Endodermal cell (in vitro differentiated cells): ENCODE measurements at regions not wholly inside any gene's neighbourhood (a gene's known extent, or its start where the extent isn't known, plus 50 kb on each side); places are given as distances from the start of the nearest gene placed in this dataset.

ENCODE experiments used
- DNase-seq: peaks from one replicate; pipeline ENCODE4 v3.0.0-alpha.2; 2017
- H3K27ac ChIP-seq: 2 replicates; pipeline ENCODE4 v1.5.1; 2013; ENCODE audit warnings: mild to moderate bottlenecking, low read depth, low read length, moderate library complexity
- H3K27me3 ChIP-seq: 2 replicates; pipeline ENCODE4 v1.6.1; 2013; ENCODE audit warnings: mild to moderate bottlenecking, low read length, moderate library complexity; ENCODE audit not compliant: insufficient read depth, control insufficient read depth, poor library complexity, severe bottlenecking
- H3K36me3 ChIP-seq: 2 replicates; pipeline ENCODE4 v1.7.0; 2013; ENCODE audit warnings: mild to moderate bottlenecking, low read length, moderate library complexity; ENCODE audit not compliant: control insufficient read depth, insufficient read depth
- H3K4me1 ChIP-seq: one replicate; pipeline ENCODE4 v1.7.0; 2013; ENCODE audit warnings: low read length; ENCODE audit not compliant: control insufficient read depth, insufficient read depth
- H3K4me3 ChIP-seq: 2 replicates; pipeline ENCODE4 v1.5.1; 2013; ENCODE audit warnings: mild to moderate bottlenecking, low read length, moderate library complexity
- H3K9ac ChIP-seq: 2 replicates; pipeline ENCODE4 v1.6.1; 2013; ENCODE audit warnings: mild to moderate bottlenecking, low read length, moderate library complexity; ENCODE audit not compliant: poor library complexity, severe bottlenecking; ENCODE audit errors: extremely low read depth
- H3K9me3 ChIP-seq: 2 replicates; pipeline ENCODE4 v1.6.1; 2013; ENCODE audit warnings: mild to moderate bottlenecking, low read length, moderate library complexity; ENCODE audit not compliant: control insufficient read depth
- H3K27ac Mint-ChIP-seq: 2 replicates; pipeline ENCODE4 v1.8.0; 2020; ENCODE audit warnings: mixed read lengths
- H3K27me3 Mint-ChIP-seq: 2 replicates; pipeline ENCODE4 v1.8.0; 2021; ENCODE audit warnings: mild to moderate bottlenecking, mixed read lengths; ENCODE audit not compliant: insufficient read depth
- H3K36me3 Mint-ChIP-seq: 2 replicates; pipeline ENCODE4 v1.8.0; 2020; ENCODE audit warnings: low read depth, mixed read lengths
- H3K4me1 Mint-ChIP-seq: 2 replicates; pipeline ENCODE4 v1.8.0; 2020; ENCODE audit warnings: mixed read lengths
- H3K4me3 Mint-ChIP-seq: 2 replicates; pipeline ENCODE4 v1.8.0; 2020; ENCODE audit warnings: mild to moderate bottlenecking, moderate library complexity, mixed read lengths
- H3K9me3 Mint-ChIP-seq: 2 replicates; pipeline ENCODE4 v1.8.0; 2020; ENCODE audit warnings: mild to moderate bottlenecking, mixed read lengths
- CTCF ChIP-seq: fragments of 200-600 bp; sonication (generic); conservative IDR thresholded peaks from 2 replicates; pipeline ENCODE4 v1.5.0; 2021; ENCODE audit warnings: antibody characterized with exemption, mild to moderate bottlenecking
- WGBS, 2 experiments: methylation state at CpG; one replicate each; pipeline versions ENCODE4 v1.1.5 to v1.1.7; 2013; ENCODE audit warnings: missing lambda C conversion rate in 2 of 2, mixed read lengths in 1 of 2; ENCODE audit not compliant: insufficient coverage in 1 of 2, insufficient read length in 1 of 2; 5-methylcytosine and 5-hydroxymethylcytosine counted together

- Mint-ChIP-seq H3K4me3 (no peak overlapping the region), H3K27ac (no peak overlapping the region), H3K4me1 (no peaks in the 10 kb centered on the region), H3K9me3 (no peaks in the 10 kb centered on the region), H3K27me3 (no peaks in the 10 kb centered on the region), H3K36me3 (no peaks in the 10 kb centered on the region)
- no peaks in the 10 kb centered on the region for H3K27me3 ChIP-seq
- TF ChIP-seq CTCF = no peak
- H3K9ac ChIP-seq = no peak overlapping the region
- no peak for DNase-seq
- no peaks in the 10 kb centered on the region for H3K4me1 ChIP-seq
- H3K9me3 ChIP-seq = no peaks in the 10 kb centered on the region
- H3K27ac ChIP-seq = no peak overlapping the region
- 79 to 86% methylated on average over 2 to 7 of the region's 7 CpGs for WGBS, 2 experiments
- H3K4me3 ChIP-seq = no peak overlapping the region
- no peaks in the 10 kb centered on the region for H3K36me3 ChIP-seq
These were observed 95.5 kb upstream of the MGMT start for GRCh38 chr10:129371541-129371940.

DNA sequence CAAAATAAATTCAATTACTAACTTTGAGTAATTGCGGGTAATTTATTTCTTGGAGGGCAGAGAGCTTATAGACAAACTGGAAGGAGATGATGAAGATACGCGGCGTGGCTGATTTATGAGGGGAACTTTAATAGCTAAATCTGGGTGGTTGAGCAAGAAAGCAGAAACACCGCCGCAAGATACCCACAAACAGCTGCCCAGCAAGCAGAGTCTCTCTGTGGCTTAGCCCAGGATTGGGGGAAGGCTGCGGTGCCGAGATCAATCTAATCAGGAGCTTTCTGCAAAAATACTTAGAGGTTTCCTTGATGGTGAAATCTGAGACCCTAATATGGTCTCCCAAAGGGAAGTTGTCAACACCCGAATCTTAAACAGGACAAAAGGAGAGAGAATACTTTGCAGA is 94.9 kb upstream of the MGMT start:
- TF ChIP-seq CTCF = no peak
- Mint-ChIP-seq H3K9me3 (no peaks in the 10 kb centered on the region), H3K27ac (no peak overlapping the region), H3K27me3 (no peaks in the 10 kb centered on the region), H3K4me3 (no peak overlapping the region), H3K4me1 (no peaks in the 10 kb centered on the region), H3K36me3 (no peaks in the 10 kb centered on the region)
- Histone ChIP-seq H3K36me3 (no peaks in the 10 kb centered on the region), H3K27me3 (no peaks in the 10 kb centered on the region), H3K4me3 (no peak overlapping the region), H3K9me3 (no peaks in the 10 kb centered on the region), H3K9ac (no peak overlapping the region), H3K4me1 (no peaks in the 10 kb centered on the region), H3K27ac (no peak overlapping the region)
- WGBS, 2 experiments = 91 to 92% methylated on average over 8 to 9 of the region's 9 CpGs
- DNase-seq = no peak

DNA sequence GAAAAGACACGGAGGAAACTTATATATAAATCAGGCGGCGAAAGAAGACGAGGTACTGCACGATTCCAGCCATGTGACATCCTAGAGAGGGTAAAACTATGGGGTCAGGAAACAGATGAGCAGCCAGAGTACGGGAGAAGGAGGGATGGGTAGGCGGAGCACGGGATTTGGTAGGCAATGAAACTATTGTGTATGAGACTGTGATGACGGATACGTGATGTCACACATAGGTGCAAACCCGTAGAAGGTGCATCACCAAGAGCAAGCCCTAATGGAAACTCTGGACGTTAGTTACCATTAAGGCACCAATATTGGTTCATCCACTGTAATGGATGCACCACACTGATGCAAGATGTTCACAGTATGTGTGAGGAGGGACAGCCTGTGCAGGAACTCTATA is 93.8 kb upstream of the MGMT start:
- WGBS, 2 experiments = 92% methylated on average over 8 to 12 of the region's 12 CpGs
- H3K27ac Mint-ChIP-seq = no peak overlapping the region
- no peaks in the 10 kb centered on the region for H3K4me1 Mint-ChIP-seq
- Histone ChIP-seq H3K4me3 (no peak overlapping the region), H3K27ac (no peak overlapping the region), H3K4me1 (no peaks in the 10 kb centered on the region), H3K9ac (no peak overlapping the region), H3K27me3 (no peaks in the 10 kb centered on the region), H3K9me3 (no peaks in the 10 kb centered on the region), H3K36me3 (no peaks in the 10 kb centered on the region)
- H3K36me3 Mint-ChIP-seq = no peaks in the 10 kb centered on the region
- no peaks in the 10 kb centered on the region for H3K27me3 Mint-ChIP-seq
- H3K4me3 Mint-ChIP-seq = no peak overlapping the region
- no peak for TF ChIP-seq CTCF
- H3K9me3 Mint-ChIP-seq = no peaks in the 10 kb centered on the region
- DNase-seq = no peak
